Natural killer cell treated with Interleukin-12 subunit alpha and Interleukin-12 subunit beta and Interleukin-15 and Interleukin-18, amount 100 ng/mL, for 72 hours (primary cell): ENCODE measurements at regions not wholly inside any gene's neighbourhood (a gene's known extent, or its start where the extent isn't known, plus 50 kb on each side); places are given as distances from the start of the nearest gene placed in this dataset.

ENCODE experiments used
- ATAC-seq, 2 donors: fragments of 150-1000 bp; cut with Tn5 transposase in 1 of 2; sonication (Bioruptor Pico), chemical (Tn5 transposase) in 1 of 2; 2 replicates each; pipeline ENCODE4 v1.10.0; 2021
- DNase-seq: peaks from one replicate; pipeline ENCODE4 v3.0.0; 2022; ENCODE audit warnings: low spot score
- H3K27ac Mint-ChIP-seq, 2 donors: 1 replicate in 1 of 2; 2 replicates in 1 of 2; pipeline ENCODE4 v1.8.0; 2022; ENCODE audit warnings: mixed read lengths in 2 of 2, mild to moderate bottlenecking in 1 of 2, moderate library complexity in 1 of 2
- H3K27me3 Mint-ChIP-seq, 2 donors: 1 replicate in 1 of 2; 2 replicates in 1 of 2; pipeline ENCODE4 v1.8.0; 2022; ENCODE audit warnings: mixed read lengths in 2 of 2
- H3K36me3 Mint-ChIP-seq: one replicate; pipeline ENCODE4 v1.8.0; 2022; ENCODE audit warnings: mixed read lengths
- H3K4me1 Mint-ChIP-seq, 2 donors: 1 replicate in 1 of 2; 2 replicates in 1 of 2; pipeline ENCODE4 v1.8.0; 2022; ENCODE audit warnings: low read depth in 2 of 2, mixed read lengths in 2 of 2, mild to moderate bottlenecking in 1 of 2
- H3K4me3 Mint-ChIP-seq: one replicate; pipeline ENCODE4 v1.8.0; 2022; ENCODE audit warnings: mixed read lengths
- H3K9me3 Mint-ChIP-seq: 2 replicates; pipeline ENCODE4 v1.8.0; 2022; ENCODE audit warnings: mixed read lengths

GRCh38 chr2:241986836-241987641, 117.5 kb downstream of the RTP5 start:
- no peak overlapping the region for H3K27ac Mint-ChIP-seq
- peaks cover 3 to 15% of the 10 kb centered on the region in 2 donors for H3K4me1 Mint-ChIP-seq

GRCh38 chr2:241987726-241988125, 118.2 kb downstream of the RTP5 start:
- H3K4me1 Mint-ChIP-seq, result peaks cover 3 to 15% of the 10 kb centered on the region in 2 donors
- ATAC-seq (no peak), DNase-seq (no peak)
- no peaks in the 10 kb centered on the region for H3K9me3 Mint-ChIP-seq
- H3K27ac Mint-ChIP-seq, result no peak overlapping the region
- H3K36me3 Mint-ChIP-seq, result no peaks in the 10 kb centered on the region
- H3K27me3 Mint-ChIP-seq, result peaks cover 0 to 2% of the 10 kb centered on the region in 2 donors
- no peak overlapping the region for H3K4me3 Mint-ChIP-seq

More at GRCh38 chr2:241986836-241987641, 117.5 kb downstream of the RTP5 start:
- Mint-ChIP-seq H3K4me3 (no peak overlapping the region), H3K36me3 (no peaks in the 10 kb centered on the region), H3K9me3 (no peaks in the 10 kb centered on the region), H3K27me3 (peaks cover 0 to 2% of the 10 kb centered on the region in 2 donors)
- peak in 1 of 2 donors; percentile 46 for ATAC-seq
- no peak for DNase-seq

GRCh38 chr2:241988146-241988545, 118.6 kb downstream of the RTP5 start:
- Mint-ChIP-seq H3K27me3 (peaks cover 0 to 2% of the 10 kb centered on the region in 2 donors), H3K9me3 (no peaks in the 10 kb centered on the region), H3K36me3 (no peaks in the 10 kb centered on the region), H3K4me1 (peaks cover 3 to 15% of the 10 kb centered on the region in 2 donors), H3K27ac (no peak overlapping the region), H3K4me3 (no peak overlapping the region)
- no peak for ATAC-seq
- DNase-seq, result no peak

- Mint-ChIP-seq H3K9me3 (no peaks in the 10 kb centered on the region), H3K36me3 (no peaks in the 10 kb centered on the region), H3K4me3 (no peak overlapping the region), H3K27ac (no peak overlapping the region), H3K4me1 (peaks cover 3 to 15% of the 10 kb centered on the region in 2 donors), H3K27me3 (peaks cover 0 to 2% of the 10 kb centered on the region in 2 donors)
- ATAC-seq (no peak), DNase-seq (no peak)
Measured at GRCh38 chr2:241989074-241989473, 119.5 kb downstream of the RTP5 start.

GRCh38 chr2:241990466-241990865, 120.9 kb downstream of the RTP5 start:
- Mint-ChIP-seq H3K4me1 (peaks cover 3 to 6% of the 10 kb centered on the region in 2 donors), H3K27ac (no peak overlapping the region), H3K4me3 (no peak overlapping the region), H3K27me3 (peaks cover 0 to 2% of the 10 kb centered on the region in 2 donors), H3K36me3 (no peaks in the 10 kb centered on the region), H3K9me3 (no peaks in the 10 kb centered on the region)
- no peak for DNase-seq
- no peak for ATAC-seq

- no peak overlapping the region for H3K27ac Mint-ChIP-seq
- no peaks in the 10 kb centered on the region for H3K4me1 Mint-ChIP-seq
- DNase-seq, result no peak
Measured at GRCh38 chr2:241991299-241991698, 121.8 kb downstream of the RTP5 start.

GRCh38 chr2:241992753-241993152, 123.2 kb downstream of the RTP5 start:
- H3K36me3 Mint-ChIP-seq, result no peaks in the 10 kb centered on the region
- H3K4me1 Mint-ChIP-seq, result no peaks in the 10 kb centered on the region
- DNase-seq (no peak), ATAC-seq (no peak)
- no peak overlapping the region for H3K4me3 Mint-ChIP-seq
- H3K9me3 Mint-ChIP-seq, result no peaks in the 10 kb centered on the region
- no peak overlapping the region for H3K27ac Mint-ChIP-seq
- no peaks in the 10 kb centered on the region for H3K27me3 Mint-ChIP-seq

More at GRCh38 chr2:241991299-241991698, 121.8 kb downstream of the RTP5 start:
- no peak overlapping the region for H3K4me3 Mint-ChIP-seq
- no peak for ATAC-seq
- H3K36me3 Mint-ChIP-seq, result no peaks in the 10 kb centered on the region
- no peaks in the 10 kb centered on the region for H3K9me3 Mint-ChIP-seq
- H3K27me3 Mint-ChIP-seq, result no peaks in the 10 kb centered on the region

GRCh38 chr2:241993386-241994005, 124.0 kb downstream of the RTP5 start:
- no peaks in the 10 kb centered on the region for H3K9me3 Mint-ChIP-seq
- no peaks in the 10 kb centered on the region for H3K4me1 Mint-ChIP-seq
- no peak overlapping the region for H3K4me3 Mint-ChIP-seq
- H3K27ac Mint-ChIP-seq, result no peak overlapping the region
- ATAC-seq (peak in 1 of 2 donors; percentile 17), DNase-seq (no peak)
- no peaks in the 10 kb centered on the region for H3K36me3 Mint-ChIP-seq
- H3K27me3 Mint-ChIP-seq, result no peaks in the 10 kb centered on the region

- no peaks in the 10 kb centered on the region for H3K4me1 Mint-ChIP-seq
- no peak for ATAC-seq
- no peaks in the 10 kb centered on the region for H3K36me3 Mint-ChIP-seq
- H3K27ac Mint-ChIP-seq, result no peak overlapping the region
- no peak overlapping the region for H3K4me3 Mint-ChIP-seq
- DNase-seq, result no peak
- no peaks in the 10 kb centered on the region for H3K9me3 Mint-ChIP-seq
- no peaks in the 10 kb centered on the region for H3K27me3 Mint-ChIP-seq
Measured at GRCh38 chr2:241994086-241994485, 124.6 kb downstream of the RTP5 start.

- Mint-ChIP-seq H3K27ac (no peak overlapping the region), H3K9me3 (no peaks in the 10 kb centered on the region), H3K36me3 (no peaks in the 10 kb centered on the region), H3K4me1 (no peaks in the 10 kb centered on the region), H3K4me3 (no peak overlapping the region), H3K27me3 (no peaks in the 10 kb centered on the region)
- ATAC-seq (no peak), DNase-seq (no peak)
Measured at GRCh38 chr2:241994556-241995213, 125.2 kb downstream of the RTP5 start.

GRCh38 chr2:241996100-241996499, 126.6 kb downstream of the RTP5 start:
- H3K36me3 Mint-ChIP-seq, result no peaks in the 10 kb centered on the region
- no peak for DNase-seq
- H3K27ac Mint-ChIP-seq, result no peak overlapping the region
- H3K27me3 Mint-ChIP-seq, result peaks cover 0 to 3% of the 10 kb centered on the region in 2 donors
- ATAC-seq, result no peak
- no peaks in the 10 kb centered on the region for H3K9me3 Mint-ChIP-seq
- H3K4me3 Mint-ChIP-seq, result no peak overlapping the region
- peaks cover 0 to 3% of the 10 kb centered on the region in 2 donors for H3K4me1 Mint-ChIP-seq

GRCh38 chr2:241997017-241997416, 127.5 kb downstream of the RTP5 start:
- H3K36me3 Mint-ChIP-seq, result no peaks in the 10 kb centered on the region
- peaks cover 0 to 3% of the 10 kb centered on the region in 2 donors for H3K4me1 Mint-ChIP-seq
- ATAC-seq, result no peak
- no peak overlapping the region for H3K4me3 Mint-ChIP-seq
- peaks cover 0 to 5% of the 10 kb centered on the region in 2 donors for H3K27me3 Mint-ChIP-seq
- no peaks in the 10 kb centered on the region for H3K9me3 Mint-ChIP-seq
- DNase-seq, result no peak
- no peak overlapping the region for H3K27ac Mint-ChIP-seq

GRCh38 chr2:241999184-241999583, 129.7 kb downstream of the RTP5 start:
- Mint-ChIP-seq H3K27ac (no peak overlapping the region), H3K36me3 (no peaks in the 10 kb centered on the region), H3K4me1 (peaks cover 0 to 3% of the 10 kb centered on the region in 2 donors), H3K9me3 (no peaks in the 10 kb centered on the region), H3K27me3 (peaks cover 3 to 5% of the 10 kb centered on the region in 2 donors), H3K4me3 (no peak overlapping the region)
- no peak for DNase-seq
- no peak for ATAC-seq

GRCh38 chr2:242001853-242002252, 132.3 kb downstream of the RTP5 start:
- H3K4me1 Mint-ChIP-seq, result peaks cover 0 to 3% of the 10 kb centered on the region in 2 donors
- ATAC-seq (no peak), DNase-seq (no peak)
- H3K27ac Mint-ChIP-seq, result no peak overlapping the region
- H3K27me3 Mint-ChIP-seq, result peaks cover 3 to 5% of the 10 kb centered on the region in 2 donors
- H3K36me3 Mint-ChIP-seq, result no peaks in the 10 kb centered on the region
- H3K4me3 Mint-ChIP-seq, result no peak overlapping the region
- no peaks in the 10 kb centered on the region for H3K9me3 Mint-ChIP-seq
